Superior temporal gyrus (tissue), 1 donor: ENCODE measurements at regions not wholly inside any gene's neighbourhood (a gene's known extent, or its start where the extent isn't known, plus 50 kb on each side); places are given as distances from the start of the nearest gene placed in this dataset.
"Not testable (repeated sequence)": the region's sequence is repeated elsewhere in the genome, so short reads cannot be mapped to it uniquely, and the experiment has no call there.

ENCODE experiments used
- DNase-seq: peaks from one replicate; pipeline ENCODE4 v3.0.0-alpha.2; 2016; ENCODE audit errors: extremely low spot score

DNA sequence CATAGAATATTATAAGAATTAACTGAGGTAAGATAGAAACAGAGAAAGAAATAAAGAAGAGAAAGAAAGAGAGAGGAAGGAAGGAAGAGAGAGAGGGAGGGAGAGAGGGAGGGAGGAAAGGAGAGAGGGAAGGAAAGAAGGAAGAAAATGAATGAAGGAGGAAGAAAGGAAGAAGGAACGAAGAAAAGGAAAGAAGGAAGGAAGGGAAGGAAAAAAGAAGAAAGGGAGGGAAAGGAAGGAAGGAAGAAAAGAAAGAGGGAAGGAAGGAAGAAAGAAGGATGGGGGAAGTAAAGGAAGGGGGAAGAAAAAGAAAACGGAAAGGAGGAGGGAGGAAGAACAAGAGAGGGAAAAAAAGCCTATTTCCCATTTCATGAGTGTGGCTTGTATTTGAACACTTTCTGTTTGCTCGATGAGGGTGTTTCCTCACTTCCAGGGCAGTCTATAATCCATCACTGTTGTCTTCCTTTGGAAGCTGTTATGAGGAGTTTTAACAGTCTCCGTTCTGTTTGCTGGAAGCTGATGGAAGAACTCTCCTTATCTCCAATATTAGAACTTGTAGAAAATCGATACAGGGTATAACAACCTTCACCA is 402.4 kb downstream of the TMEM114 start:
- no peak for DNase-seq

- DNase-seq, result no peak
Measured at GRCh38 chr16:8184854-8185253, 405.5 kb downstream of the TMEM114 start.

GRCh38 chr16:8183176-8184099 is 406.9 kb downstream of the TMEM114 start:
- no peak for DNase-seq

DNA sequence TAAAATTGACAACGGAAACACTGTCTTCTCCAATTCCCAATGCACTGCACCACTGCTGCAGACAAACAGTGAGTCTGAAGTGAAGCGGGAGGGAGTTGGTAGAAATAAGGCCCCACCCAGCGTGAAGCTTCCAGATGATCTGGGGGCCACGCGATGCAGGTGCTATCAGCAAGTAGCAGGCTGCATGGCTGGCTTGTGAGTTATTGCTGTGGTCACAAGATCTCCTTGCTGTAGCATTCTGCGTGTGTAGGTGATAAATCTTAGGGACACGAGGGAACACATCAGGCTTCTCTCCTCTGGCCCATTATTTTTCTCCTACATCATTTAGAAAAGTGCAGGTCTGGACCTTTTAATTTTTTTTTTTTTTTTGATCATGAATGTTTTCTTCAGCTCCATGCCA is 407.6 kb downstream of the TMEM114 start:
- DNase-seq, result no peak

DNA sequence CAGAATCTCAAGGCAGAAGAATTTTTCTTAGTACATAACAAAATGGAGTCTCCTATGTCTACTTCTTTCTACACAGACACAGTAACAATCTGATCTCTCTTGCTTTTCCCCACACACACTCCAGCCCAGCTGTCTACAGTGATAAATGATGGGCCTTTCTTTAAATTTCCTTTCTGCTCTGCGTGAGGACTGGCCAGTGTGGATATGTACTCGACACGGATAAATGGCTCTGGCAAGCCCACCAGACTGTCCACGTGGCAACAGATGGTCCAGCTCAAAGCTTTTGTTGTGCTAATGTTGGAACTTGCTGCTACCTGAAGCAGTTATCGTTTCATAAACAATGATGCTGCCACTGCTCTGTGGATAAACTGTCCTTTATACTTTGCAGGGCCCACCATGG is 410.7 kb downstream of the TMEM114 start:
- DNase-seq, result no peak

DNA sequence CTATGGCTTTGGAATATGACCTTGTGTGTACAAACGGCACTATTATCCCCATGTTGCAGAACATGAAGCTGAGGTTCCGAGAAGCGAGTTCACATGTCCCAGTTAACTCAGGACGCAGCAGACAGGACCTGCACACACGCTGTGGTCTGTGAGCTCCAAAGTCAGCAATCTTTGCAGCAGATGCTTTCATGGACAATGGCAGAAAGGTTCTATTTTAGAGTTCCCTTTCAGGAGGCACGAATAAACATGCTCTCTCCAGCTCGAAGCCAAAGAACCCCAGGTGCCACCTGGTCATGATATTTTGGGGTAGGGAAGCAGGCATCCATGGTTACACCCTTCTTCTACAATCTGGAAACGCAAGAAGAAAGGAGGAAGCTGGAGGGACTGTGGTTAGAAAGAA is 412.0 kb downstream of the TMEM114 start:
- DNase-seq, result no peak

- DNase-seq, result no peak
Measured at GRCh38 chr16:8175411-8175810, 414.9 kb downstream of the TMEM114 start.

DNA sequence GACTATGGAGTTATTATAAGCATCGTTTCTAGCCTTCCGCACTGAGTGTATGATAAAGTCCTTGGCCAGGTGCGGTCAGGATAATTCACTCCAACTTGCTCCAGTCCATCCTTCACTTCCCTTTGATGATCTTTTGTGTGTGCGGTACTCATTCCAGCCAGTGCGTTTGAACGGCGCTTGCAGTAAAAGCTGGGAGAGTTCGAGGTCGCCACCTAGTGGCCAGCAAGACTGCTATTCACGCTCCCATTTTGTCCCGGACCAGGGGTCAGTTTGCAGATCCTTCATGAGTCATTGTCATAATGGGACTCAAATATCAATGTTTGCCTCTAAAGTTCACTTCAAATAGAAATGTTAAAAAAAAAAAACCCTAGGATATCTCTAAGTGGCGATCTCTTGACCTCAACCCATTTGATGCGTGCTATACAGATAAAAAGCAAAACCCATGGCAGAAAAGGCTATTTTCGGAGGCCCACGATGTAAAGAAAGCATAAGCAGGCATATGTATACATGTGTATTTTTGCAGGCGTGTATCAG is 417.1 kb downstream of the TMEM114 start:
- peak; percentile 84 for DNase-seq

DNA sequence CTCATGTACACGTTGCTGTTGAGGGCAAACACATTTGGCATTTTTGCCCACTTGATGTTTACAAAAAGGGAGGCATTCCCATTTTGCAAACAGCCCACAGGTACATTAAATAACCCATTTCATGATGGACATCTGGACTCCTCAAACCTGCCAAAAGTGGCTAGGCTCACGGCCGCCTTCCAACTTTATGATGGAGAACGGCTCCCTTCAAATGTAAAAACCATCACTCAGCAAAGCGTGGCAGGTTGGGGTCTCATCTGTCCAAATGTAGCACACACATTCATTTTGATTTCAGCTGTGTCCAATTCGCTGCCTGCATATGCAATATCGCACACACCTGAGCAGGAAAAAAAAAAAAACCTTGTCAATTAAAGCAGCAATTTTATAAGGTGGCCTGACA is 417.8 kb downstream of the TMEM114 start:
- no peak for DNase-seq

GRCh38 chr16:8168016-8168415 is 422.3 kb downstream of the TMEM114 start:
- no peak for DNase-seq

DNA sequence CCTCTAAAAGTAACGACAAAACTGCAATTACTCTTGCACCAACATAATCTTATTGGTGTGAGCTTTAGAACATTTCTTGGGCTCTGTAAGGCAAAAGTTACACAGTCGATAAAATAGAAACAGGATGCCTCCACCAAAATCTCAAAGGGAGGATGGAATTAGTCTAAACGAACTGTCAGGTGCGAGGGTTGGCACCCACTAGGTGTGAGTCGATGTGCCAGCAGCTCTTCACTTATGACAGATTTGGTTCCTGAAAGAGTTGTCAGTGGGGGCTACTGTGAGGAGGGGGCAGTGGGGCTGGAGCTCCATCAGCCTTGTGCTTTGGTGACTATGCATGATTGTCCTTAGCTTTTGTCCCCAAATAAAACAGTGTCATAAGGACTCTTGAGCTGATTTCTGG is 422.9 kb downstream of the TMEM114 start:
- no peak for DNase-seq

- no peak for DNase-seq
Measured at GRCh38 chr16:8158051-8158450, 432.3 kb downstream of the TMEM114 start.

- no peak for DNase-seq
Measured at GRCh38 chr16:8155275-8155674, 435.0 kb downstream of the TMEM114 start.

- no peak for DNase-seq
Measured at GRCh38 chr16:8146256-8147012, 443.9 kb downstream of the TMEM114 start.

- no peak for DNase-seq
Measured at GRCh38 chr16:8138666-8139065, 451.6 kb downstream of the TMEM114 start.

GRCh38 chr16:8137606-8138005 is 452.7 kb downstream of the TMEM114 start:
- no peak for DNase-seq

GRCh38 chr16:8130197-8130596 is 460.1 kb downstream of the TMEM114 start:
- DNase-seq, result no peak

GRCh38 chr16:8127070-8127469 is 463.2 kb downstream of the TMEM114 start:
- no peak for DNase-seq

- no peak for DNase-seq
Measured at GRCh38 chr16:8126313-8126712, 464.0 kb downstream of the TMEM114 start.

DNA sequence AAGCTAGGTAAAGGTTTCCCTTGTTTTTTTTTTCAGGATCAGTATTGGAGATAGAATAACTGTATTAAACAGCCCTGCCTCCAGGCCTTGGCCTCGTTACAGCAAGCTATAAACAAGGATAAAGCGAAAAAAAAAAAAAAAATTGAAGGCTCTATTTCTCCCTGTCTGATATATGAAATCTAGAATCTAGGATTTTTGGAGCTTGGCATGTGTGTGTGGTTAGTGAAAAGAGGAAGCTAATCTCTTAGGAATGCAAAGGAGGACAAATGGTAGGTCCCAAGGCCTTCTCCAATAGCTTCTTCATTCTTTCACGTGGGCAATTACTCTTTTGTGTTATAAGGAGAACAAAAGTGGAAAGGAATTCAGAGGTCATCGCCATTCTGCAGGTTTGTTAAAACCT is 470.3 kb downstream of the TMEM114 start:
- DNase-seq, result no peak

- no peak for DNase-seq
Measured at GRCh38 chr16:8115814-8116213, 474.5 kb downstream of the TMEM114 start.

DNA sequence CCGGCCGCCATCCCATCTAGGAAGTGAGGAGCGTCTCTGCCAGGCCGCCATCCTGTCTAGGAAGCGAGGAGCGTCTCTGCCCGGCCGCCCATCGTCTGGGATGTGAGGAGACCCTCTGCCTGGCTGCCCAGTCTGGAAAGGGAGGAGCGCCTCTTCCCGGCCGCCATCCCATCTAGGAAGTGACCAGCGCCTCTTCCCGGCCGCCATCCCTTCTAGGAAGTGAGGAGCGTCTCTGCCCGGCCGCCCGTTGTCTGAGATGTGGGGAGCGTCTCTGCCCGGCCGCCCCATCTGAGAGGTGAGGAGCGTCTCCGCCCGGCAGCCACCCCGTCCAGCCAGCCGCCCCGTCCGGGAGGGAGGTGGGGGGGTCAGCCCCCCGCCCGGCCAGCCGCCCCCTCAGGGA is 475.4 kb downstream of the TMEM114 start:
- not testable (repeated sequence) for DNase-seq
